K562 (cell line): ENCODE measurements at regions not wholly inside any gene's neighbourhood (a gene's known extent, or its start where the extent isn't known, plus 50 kb on each side); places are given as distances from the start of the nearest gene placed in this dataset.

Experiments used
- ATAC-seq: fragments of 200-7000 bp; cut with Tn5 transposase; 3 replicates; pipeline ENCODE4 v1.9.1; 2020; ENCODE audit warnings: moderate library complexity
- BruUV-seq: library from RNA; stranded (reverse); fragments of 400-500 nt; replicated peaks from 2 replicates; lab custom pipeline; 2021; lab: Mats Ljungman, UMichigan
- CTCF ChIA-PET: fragments of 300-600 bp; formaldehyde crosslinking; extraction: SDS; loops from one replicate; lab custom pipeline; 2021; ENCODE audit warnings: low intra/inter-chr PET ratio; lab: Yijun Ruan, JAX
- POLR2A ChIA-PET: fragments of 300-600, 350-650 bp; sonication (Branson Sonifier 250); formaldehyde crosslinking; extraction: SDS; loops from one replicate; lab custom pipeline; 2021; ENCODE audit warnings: antibody characterized with exemption, inconsistent platforms; lab: Yijun Ruan, JAX
- DNase-seq, 4 experiments: peaks; one replicate each; pipeline versions ENCODE4 v3.0.0 to v3.0.0-alpha.2; 2011 to 2018; ENCODE audit warnings: low spot score in 3 of 4, mixed read lengths in 3 of 4; ENCODE audit errors: extremely low read depth in 1 of 4
- FAIRE-seq: peaks from 2 replicates; lab custom pipeline; 2011; peaks lifted over from hg19 to GRCh38; lab: Jason Lieb, UNC
- H2AFZ ChIP-seq: 2 replicates; pipeline ENCODE4 v1.6.0; 2011; ENCODE audit warnings: low read depth, low read length, control low read depth, inconsistent platforms
- H3K27ac ChIP-seq: fragments of 200-600 bp; 3 replicates; pipeline ENCODE4 v1.8.0; 2011; ENCODE audit warnings: low read depth, mild to moderate bottlenecking, control low read depth, inconsistent platforms, low read length, moderate library complexity, mixed read lengths; ENCODE audit errors: extremely low read depth
- H3K27me3 ChIP-seq, 2 experiments: fragments of 300-600 bp in 1 of 2; 2 replicates in 1 of 2; 3 replicates in 1 of 2; pipeline versions ENCODE4 v1.6.0 to v1.8.0; 2011; ENCODE audit warnings: inconsistent platforms in 2 of 2, low read length in 2 of 2, mild to moderate bottlenecking in 1 of 2, mixed read lengths in 1 of 2, moderate library complexity in 1 of 2; ENCODE audit not compliant: control insufficient read depth in 2 of 2, insufficient read depth in 2 of 2
- H3K36me3 ChIP-seq: fragments of 300-600 bp; 3 replicates; pipeline ENCODE4 v1.8.0; 2011; ENCODE audit warnings: mild to moderate bottlenecking, low read length, inconsistent platforms; ENCODE audit not compliant: control insufficient read depth, insufficient read depth
- H3K4me1 ChIP-seq, 2 experiments: fragments of 200-600 bp in 1 of 2; replicated peaks in 1 of 2; 2 replicates in 1 of 2; 3 replicates in 1 of 2; pipeline versions ENCODE4 v1.5.1 to v1.8.0; 2011; ENCODE audit warnings: inconsistent platforms in 2 of 2, low read length in 2 of 2, mild to moderate bottlenecking in 1 of 2, mixed read lengths in 1 of 2, moderate library complexity in 1 of 2; ENCODE audit not compliant: control insufficient read depth in 2 of 2, insufficient read depth in 2 of 2
- H3K4me2 ChIP-seq: 2 replicates; pipeline ENCODE4 v1.6.1; 2011; ENCODE audit warnings: low read length, control low read depth, inconsistent platforms, mixed read lengths; ENCODE audit not compliant: insufficient read depth
- H3K4me3 ChIP-seq: fragments of 200-600 bp; sonication (generic), shearing (Covaris generic); 2 replicates; pipeline ENCODE4 v1.5.1; 2016; ENCODE audit warnings: control low read depth, inconsistent platforms
- H3K79me2 ChIP-seq: fragments of 200-600 bp; 3 replicates; pipeline ENCODE4 v1.8.0; 2011; ENCODE audit warnings: low read length, inconsistent platforms; ENCODE audit not compliant: control insufficient read depth, insufficient read depth
- H3K9ac ChIP-seq, 2 experiments: 2 replicates each; pipeline versions ENCODE4 v1.6.0 to v1.6.1; 2011; ENCODE audit warnings: low read depth in 2 of 2, low read length in 2 of 2, control low read depth in 1 of 2, inconsistent platforms in 1 of 2, mild to moderate bottlenecking in 1 of 2, mixed read lengths in 1 of 2; ENCODE audit not compliant: insufficient read depth in 1 of 2
- H3K9me1 ChIP-seq: one replicate; pipeline ENCODE4 v1.6.0; 2011; ENCODE audit warnings: inconsistent platforms, mild to moderate bottlenecking, low read length, moderate library complexity; ENCODE audit not compliant: control insufficient read depth, insufficient read depth
- H3K9me3 ChIP-seq: replicated peaks from 2 replicates; pipeline ENCODE4 v1.5.1; 2011; ENCODE audit warnings: low read depth, low read length, inconsistent platforms; ENCODE audit not compliant: control insufficient read depth, insufficient read depth
- H4K20me1 ChIP-seq: replicated peaks from 2 replicates; pipeline ENCODE4 v1.6.1; 2011; ENCODE audit warnings: low read length, inconsistent platforms, mixed read lengths; ENCODE audit not compliant: control insufficient read depth, insufficient read depth
- CBX5 ChIP-seq: IDR thresholded peaks from 2 replicates; pipeline ENCODE4 v1.6.1; 2014; ENCODE audit warnings: low read depth, borderline replicate concordance
- CHD2 ChIP-seq: IDR thresholded peaks from 2 replicates; pipeline ENCODE4 v1.6.1; 2011; ENCODE audit warnings: low read depth, low read length
- EHMT2 ChIP-seq: fragments of 450-650 bp; IDR thresholded peaks from 2 replicates; pipeline ENCODE4 v1.6.1; 2018; ENCODE audit warnings: antibody characterized with exemption
- EZH2 ChIP-seq: IDR thresholded peaks from 2 replicates; pipeline ENCODE4 v1.6.1; 2012; ENCODE audit warnings: low read depth, mild to moderate bottlenecking, inconsistent platforms, low read length, borderline replicate concordance
- KAT2B ChIP-seq: IDR thresholded peaks from one replicate; pipeline ENCODE4 v1.6.1; 2012; ENCODE audit warnings: low read depth, mild to moderate bottlenecking, control low read depth, inconsistent platforms, low read length, moderate library complexity
- PHB2 ChIP-seq: fragments of 450-650 bp; IDR thresholded peaks from 2 replicates; pipeline ENCODE4 v1.6.1; 2017; ENCODE audit warnings: low read depth
- RBBP5 ChIP-seq: fragments of 200-600 bp; sonication (generic); IDR thresholded peaks from 2 replicates; pipeline ENCODE4 v1.6.1; 2012; ENCODE audit warnings: borderline replicate concordance, mild to moderate bottlenecking, low read length, control low read depth, inconsistent platforms; ENCODE audit not compliant: insufficient read depth, poor library complexity, severe bottlenecking
- ZFP30 ChIP-seq: fragments of 250-450 bp; sonication (Bioruptor Pico); IDR thresholded peaks from 2 replicates; pipeline ENCODE4 v1.8.0; 2022; ENCODE audit warnings: moderate library complexity, mild to moderate bottlenecking, inconsistent platforms, borderline replicate concordance
- ZNF239 ChIP-seq: fragments of 250-450 bp; sonication (Bioruptor Pico); IDR thresholded peaks from 2 replicates; pipeline ENCODE4 v1.4.0; 2020; ENCODE audit warnings: mild to moderate bottlenecking
- ZNF431 ChIP-seq: sonication (generic); formaldehyde crosslinking; IDR thresholded peaks from 2 replicates; pipeline ENCODE4 v1.8.0; 2022; ENCODE audit warnings: mild to moderate bottlenecking, missing genetic modification reagents
- ZNF512 ChIP-seq: IDR thresholded peaks from 2 replicates; pipeline ENCODE4 v1.6.1; 2016; ENCODE audit warnings: missing genetic modification characterization, missing compliant biosample characterization
- ZNF785 ChIP-seq: fragments of 250-450 bp; sonication (Bioruptor Pico); IDR thresholded peaks from 2 replicates; pipeline ENCODE4 v1.4.0; 2020; ENCODE audit warnings: mild to moderate bottlenecking
- WGBS: fragments of 100-300 bp; shearing (Covaris generic); methylation state at CpG from one replicate; pipeline ENCODE4 v1.1.6; 2016; ENCODE audit warnings: low coverage, mixed read lengths; ENCODE audit not compliant: insufficient coverage; ENCODE audit errors: missing lambda C conversion rate; 5-methylcytosine and 5-hydroxymethylcytosine counted together
- in situ Hi-C: fragments of 300-500 bp; cut with MboI; formaldehyde crosslinking; loops from 4 replicates; pipeline ENCODE4 v1.15.0; 2018; ENCODE audit warnings: inconsistent platforms, mixed read lengths
- intact Hi-C: fragments of 100-400 bp; cut with micrococcal nuclease; formaldehyde crosslinking; loops from 2 replicates; pipeline ENCODE4 v1.14.2; 2022
- TF ChIP-seq, protein P1 (sequence below): fragments of 250-450 bp; sonication (Bioruptor Pico); IDR thresholded peaks from 2 replicates; pipeline ENCODE4 v1.5.0; 2020; ENCODE audit warnings: mild to moderate bottlenecking
- TF ChIP-seq, protein P2 (sequence below): fragments of 250-450 bp; sonication (Bioruptor Pico); IDR thresholded peaks from 2 replicates; pipeline ENCODE4 v1.4.0; 2020; ENCODE audit warnings: mild to moderate bottlenecking, moderate library complexity, borderline replicate concordance

DNA sequence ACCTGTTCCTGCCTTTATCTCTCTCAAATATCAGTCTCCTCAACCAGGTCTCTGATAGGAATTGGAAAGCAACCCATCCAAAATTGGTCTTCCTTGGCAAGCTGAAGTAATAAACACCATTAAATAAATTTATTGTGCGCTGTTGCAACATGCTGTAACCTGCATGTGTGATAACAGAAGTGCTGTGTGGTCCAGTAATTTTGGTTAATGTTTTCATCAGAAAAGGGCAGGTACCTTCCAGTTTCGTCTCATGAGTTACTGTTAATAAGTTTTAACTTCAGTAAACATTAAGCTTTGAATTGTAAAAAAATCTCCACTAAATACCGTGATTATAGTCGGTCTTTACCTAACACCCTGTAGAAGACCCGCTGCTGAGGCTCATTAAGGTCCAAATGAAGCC, 624.7 kb downstream of the TNS3 start (continued):
- TF ChIP-seq, protein P1, sequence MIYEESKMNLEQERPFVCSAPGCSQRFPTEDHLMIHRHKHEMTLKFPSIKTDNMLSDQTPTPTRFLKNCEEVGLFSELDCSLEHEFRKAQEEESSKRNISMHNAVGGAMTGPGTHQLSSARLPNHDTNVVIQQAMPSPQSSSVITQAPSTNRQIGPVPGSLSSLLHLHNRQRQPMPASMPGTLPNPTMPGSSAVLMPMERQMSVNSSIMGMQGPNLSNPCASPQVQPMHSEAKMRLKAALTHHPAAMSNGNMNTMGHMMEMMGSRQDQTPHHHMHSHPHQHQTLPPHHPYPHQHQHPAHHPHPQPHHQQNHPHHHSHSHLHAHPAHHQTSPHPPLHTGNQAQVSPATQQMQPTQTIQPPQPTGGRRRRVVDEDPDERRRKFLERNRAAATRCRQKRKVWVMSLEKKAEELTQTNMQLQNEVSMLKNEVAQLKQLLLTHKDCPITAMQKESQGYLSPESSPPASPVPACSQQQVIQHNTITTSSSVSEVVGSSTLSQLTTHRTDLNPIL (CRISPR knock-in tag): no peak
- TF ChIP-seq ZNF431: no peak

- FAIRE-seq: no peak
- CTCF ChIA-PET: no interaction called here
Observed at GRCh38 chr7:46955531-46955930, 626.4 kb downstream of the TNS3 start.

More at GRCh38 chr7:46955531-46955930, 626.4 kb downstream of the TNS3 start:
- in situ Hi-C loops (no loop called here), intact Hi-C loops (no loop called here)
- Histone ChIP-seq H3K9me3 (no peaks in the 10 kb centered on the region), H3K4me3 (no peak overlapping the region), H3K27me3 (no peaks in the 10 kb centered on the region), H3K4me1 (no peaks in the 10 kb centered on the region), H3K4me2 (no peak overlapping the region), H3K9ac (no peak overlapping the region), H3K9me1 (no peaks in the 10 kb centered on the region), H2AFZ (no peak overlapping the region), H3K79me2 (no peaks in the 10 kb centered on the region), H3K27ac (no peak overlapping the region), H3K36me3 (no peaks in the 10 kb centered on the region), H4K20me1 (no peaks in the 10 kb centered on the region)
- POLR2A ChIA-PET: no interaction called here
- DNase-seq: no peak
- ATAC-seq: no peak
- TF ChIP-seq ZFP30 (CRISPR knock-in tag): no peak
- TF ChIP-seq EZH2: no peak
- TF ChIP-seq CBX5: no peak
- no peak for TF ChIP-seq PHB2
- no peak for TF ChIP-seq EHMT2
- no peak for TF ChIP-seq CHD2
- TF ChIP-seq ZNF785 (CRISPR knock-in tag): no peak
- no peak for TF ChIP-seq ZNF512 (tag)
- TF ChIP-seq, protein P2, sequence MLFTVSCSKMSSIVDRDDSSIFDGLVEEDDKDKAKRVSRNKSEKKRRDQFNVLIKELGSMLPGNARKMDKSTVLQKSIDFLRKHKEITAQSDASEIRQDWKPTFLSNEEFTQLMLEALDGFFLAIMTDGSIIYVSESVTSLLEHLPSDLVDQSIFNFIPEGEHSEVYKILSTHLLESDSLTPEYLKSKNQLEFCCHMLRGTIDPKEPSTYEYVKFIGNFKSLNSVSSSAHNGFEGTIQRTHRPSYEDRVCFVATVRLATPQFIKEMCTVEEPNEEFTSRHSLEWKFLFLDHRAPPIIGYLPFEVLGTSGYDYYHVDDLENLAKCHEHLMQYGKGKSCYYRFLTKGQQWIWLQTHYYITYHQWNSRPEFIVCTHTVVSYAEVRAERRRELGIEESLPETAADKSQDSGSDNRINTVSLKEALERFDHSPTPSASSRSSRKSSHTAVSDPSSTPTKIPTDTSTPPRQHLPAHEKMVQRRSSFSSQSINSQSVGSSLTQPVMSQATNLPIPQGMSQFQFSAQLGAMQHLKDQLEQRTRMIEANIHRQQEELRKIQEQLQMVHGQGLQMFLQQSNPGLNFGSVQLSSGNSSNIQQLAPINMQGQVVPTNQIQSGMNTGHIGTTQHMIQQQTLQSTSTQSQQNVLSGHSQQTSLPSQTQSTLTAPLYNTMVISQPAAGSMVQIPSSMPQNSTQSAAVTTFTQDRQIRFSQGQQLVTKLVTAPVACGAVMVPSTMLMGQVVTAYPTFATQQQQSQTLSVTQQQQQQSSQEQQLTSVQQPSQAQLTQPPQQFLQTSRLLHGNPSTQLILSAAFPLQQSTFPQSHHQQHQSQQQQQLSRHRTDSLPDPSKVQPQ (CRISPR knock-in tag): no peak
- no peak for TF ChIP-seq KAT2B
- TF ChIP-seq RBBP5: no peak
- TF ChIP-seq ZNF239 (CRISPR knock-in tag): no peak
- WGBS: 0% methylated on average over 2 of the region's 2 CpGs
- BruUV-seq: no TSS peak
